Spleen (tissue), 7 donors: ENCODE measurements at regions not wholly inside any gene's neighbourhood (a gene's known extent, or its start where the extent isn't known, plus 50 kb on each side); places are given as distances from the start of the nearest gene placed in this dataset.

ENCODE experiments used
- CTCF ChIP-seq, 11 experiments: fragments of 200-600 bp in 7 of 11; fragments of 450-650 bp in 4 of 11; sonication (generic) in 4 of 11; IDR thresholded peaks in 8 of 11; conservative IDR thresholded peaks in 3 of 11; 1 replicate in 7 of 11; 2 replicates in 4 of 11; pipeline versions ENCODE4 v1.4.0 to v1.8.0; 2016 to 2021; ENCODE audit warnings: antibody characterized with exemption in 11 of 11, inconsistent platforms in 4 of 11, mild to moderate bottlenecking in 1 of 11
- POLR2A ChIP-seq, 3 donors: fragments of 450-650 bp; IDR thresholded peaks; one replicate each; pipeline ENCODE4 v1.5.1; 2017; ENCODE audit warnings: antibody characterized with exemption in 3 of 3, mild to moderate bottlenecking in 1 of 3
- donor health status: DM: no; HTN: no; CAD: no; lungs with moderate emphysema.
- donor health status: DM: no; HTN: no; CAD: no.
- donor health status: DM: no; HTN: no; CAD: no.

- TF ChIP-seq CTCF (IDR thresholded peaks at IDR 0.05 in 8 of 11, conservative IDR thresholded peaks at IDR 0.05 in 3 of 11): no peak
- TF ChIP-seq POLR2A (IDR thresholded peaks at IDR 0.05): no peak
These were observed 591.7 kb upstream of the DDX18 start for GRCh38 chr2:117222809-117223208.
